OCI-LY7 (cell line): ENCODE measurements at regions not wholly inside any gene's neighbourhood (a gene's known extent, or its start where the extent isn't known, plus 50 kb on each side); places are given as distances from the start of the nearest gene placed in this dataset.

ENCODE experiments used
- BruUV-seq: library from RNA; stranded (reverse); fragments of 400-500 nt; replicated peaks from 2 replicates; lab custom pipeline; 2021; lab: Mats Ljungman, UMichigan
- CTCF ChIA-PET: fragments of 300-600 bp; sonication (Branson Sonifier 250); formaldehyde crosslinking; loops from one replicate; lab custom pipeline; 2022; ENCODE audit warnings: antibody characterized with exemption; ENCODE audit not compliant: unreplicated experiment; lab: Charles Lee
- POLR2A ChIA-PET: fragments of 300-600 bp; sonication (Branson Sonifier 250); formaldehyde crosslinking; loops from one replicate; lab custom pipeline; 2022; ENCODE audit warnings: antibody characterized with exemption; lab: Charles Lee
- DNase-seq: peaks from one replicate; pipeline ENCODE4 v3.0.0-alpha.2; 2015; ENCODE audit warnings: low spot score
- H2AFZ ChIP-seq: fragments of 200-600 bp; sonication (generic), shearing (Covaris generic); 2 replicates; pipeline ENCODE4 v1.6.1; 2014; ENCODE audit warnings: mild to moderate bottlenecking, antibody characterized with exemption, low read length, moderate library complexity
- H3K27ac ChIP-seq: fragments of 200-600 bp; sonication (generic); 2 replicates; pipeline ENCODE4 v1.5.1; 2014; ENCODE audit warnings: mixed run types, low read depth, mild to moderate bottlenecking, moderate library complexity, low read length, inconsistent platforms; ENCODE audit not compliant: poor library complexity, severe bottlenecking
- H3K36me3 ChIP-seq: fragments of 200-600 bp; sonication (generic); 2 replicates; pipeline ENCODE4 v1.6.1; 2014; ENCODE audit warnings: mild to moderate bottlenecking, antibody characterized with exemption, low read length, moderate library complexity, mixed read lengths; ENCODE audit not compliant: insufficient read depth
- H3K4me1 ChIP-seq: fragments of 200-600 bp; sonication (generic); 2 replicates; pipeline ENCODE4 v1.5.1; 2014; ENCODE audit warnings: mild to moderate bottlenecking, low read length; ENCODE audit not compliant: insufficient read depth, poor library complexity, severe bottlenecking
- H3K4me2 ChIP-seq: fragments of 200-600 bp; sonication (generic); 2 replicates; pipeline ENCODE4 v1.6.1; 2014; ENCODE audit warnings: mild to moderate bottlenecking, low read length
- H3K4me3 ChIP-seq: fragments of 200-600 bp; sonication (generic); 2 replicates; pipeline ENCODE4 v1.5.1; 2014; ENCODE audit warnings: mild to moderate bottlenecking, low read depth, low read length; ENCODE audit not compliant: poor library complexity, severe bottlenecking
- H3K79me2 ChIP-seq: fragments of 200-600 bp; sonication (generic); 2 replicates; pipeline ENCODE4 v1.6.1; 2016; ENCODE audit warnings: low read depth, mild to moderate bottlenecking, low read length, moderate library complexity, mixed read lengths; ENCODE audit not compliant: insufficient read depth
- H3K9me2 ChIP-seq: fragments of 200-600 bp; sonication (generic); 2 replicates; pipeline ENCODE4 v1.6.1; 2016; ENCODE audit warnings: mild to moderate bottlenecking, low read length, mixed read lengths; ENCODE audit not compliant: insufficient read depth
- H3K9me3 ChIP-seq: fragments of 200-600 bp; sonication (generic); 2 replicates; pipeline ENCODE4 v1.6.1; 2014; ENCODE audit warnings: mild to moderate bottlenecking, mixed run types, low read length, mixed read lengths
- H4K20me1 ChIP-seq: fragments of 200-600 bp; sonication (generic); 2 replicates; pipeline ENCODE4 v1.6.1; 2014; ENCODE audit warnings: mild to moderate bottlenecking, antibody characterized with exemption, low read length, moderate library complexity, mixed read lengths; ENCODE audit not compliant: insufficient read depth
- CTCF ChIP-seq: fragments of 200-600 bp; sonication (generic); conservative IDR thresholded peaks from 2 replicates; pipeline ENCODE4 v1.5.1; 2014; ENCODE audit warnings: mild to moderate bottlenecking, antibody characterized with exemption, low read length, moderate library complexity, mixed read lengths
- EZH2phosphoT487 ChIP-seq: fragments of 200-600 bp; sonication (generic); IDR thresholded peaks from 2 replicates; pipeline ENCODE4 v1.6.1; 2018; ENCODE audit warnings: low read depth, borderline replicate concordance, mild to moderate bottlenecking, mixed run types, antibody characterized with exemption, low read length, moderate library complexity, mixed read lengths
- intact Hi-C: fragments of 100-400 bp; cut with micrococcal nuclease; formaldehyde crosslinking; loops from one replicate; pipeline ENCODE4 v1.10.0; 2022; ENCODE audit not compliant: unreplicated experiment

DNA sequence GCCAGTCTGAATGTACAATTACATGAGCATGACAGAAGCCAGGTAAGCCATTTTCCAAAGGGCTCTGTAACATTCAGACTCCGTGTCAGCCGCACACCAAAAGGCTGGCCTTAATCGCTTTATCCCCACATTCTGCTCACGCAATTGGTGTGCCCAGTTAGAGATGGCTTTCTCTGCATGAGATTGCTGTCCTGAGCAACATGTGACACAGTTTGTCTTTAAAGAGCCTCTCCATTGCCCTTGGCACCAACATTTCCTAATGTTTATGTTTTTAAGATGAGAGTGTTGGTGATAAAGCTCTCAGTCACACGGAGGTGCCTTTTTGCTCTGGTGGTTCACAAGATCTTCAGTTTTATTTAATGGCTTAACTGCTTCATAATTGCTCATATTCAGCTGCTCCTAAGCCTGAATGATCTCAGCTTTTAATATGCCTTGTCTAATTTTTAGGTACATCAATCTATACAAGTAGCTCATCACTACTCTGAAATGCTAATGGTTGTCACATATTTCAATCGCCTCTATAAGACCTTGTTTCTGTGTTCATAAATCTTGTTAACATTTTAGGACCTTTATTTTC, 164.8 kb upstream of the ACVR2A start:
- Histone ChIP-seq H3K4me1 (no peaks in the 10 kb centered on the region), H3K4me3 (no peak overlapping the region), H3K36me3 (no peaks in the 10 kb centered on the region), H3K9me3 (no peaks in the 10 kb centered on the region), H4K20me1 (no peaks in the 10 kb centered on the region), H3K4me2 (no peak overlapping the region), H2AFZ (no peak overlapping the region), H3K27ac (no peak overlapping the region), H3K9me2 (no peaks in the 10 kb centered on the region), H3K79me2 (no peaks in the 10 kb centered on the region)
- POLR2A ChIA-PET: no interaction called here
- no peak for TF ChIP-seq CTCF
- no peak for TF ChIP-seq EZH2phosphoT487
- intact Hi-C loops: no loop called here
- CTCF ChIA-PET: no interaction called here
- BruUV-seq: no TSS peak
- no peak for DNase-seq

GRCh38 chr2:147679191-147679954, 165.5 kb upstream of the ACVR2A start:
- no peaks in the 10 kb centered on the region for H3K36me3 ChIP-seq
- no peak overlapping the region for H3K4me3 ChIP-seq
- no peak overlapping the region for H3K4me2 ChIP-seq
- POLR2A ChIA-PET: interaction anchor here (0.7 kb wide), 1 partner anchor 1242 kb away, joined by 3 read pairs; no protein-coding TSS in a partner anchor
- no peaks in the 10 kb centered on the region for H3K4me1 ChIP-seq
- H3K9me2 ChIP-seq: no peaks in the 10 kb centered on the region
- no peak overlapping the region for H2AFZ ChIP-seq
- no peak overlapping the region for H3K27ac ChIP-seq
- no peaks in the 10 kb centered on the region for H3K79me2 ChIP-seq
- TF ChIP-seq CTCF: no peak
- TF ChIP-seq EZH2phosphoT487: no peak
- intact Hi-C loops: no loop called here
- CTCF ChIA-PET: no interaction called here
- no peaks in the 10 kb centered on the region for H3K9me3 ChIP-seq
- no peak for DNase-seq
- BruUV-seq: no TSS peak
- H4K20me1 ChIP-seq: no peaks in the 10 kb centered on the region

GRCh38 chr2:147665105-147665504, 179.7 kb upstream of the ACVR2A start:
- POLR2A ChIA-PET: no interaction called here
- intact Hi-C loops: no loop called here

More at GRCh38 chr2:147665105-147665504, 179.7 kb upstream of the ACVR2A start:
- H3K9me2 ChIP-seq: no peaks in the 10 kb centered on the region
- no TSS peak for BruUV-seq
- CTCF ChIA-PET: no interaction called here
- no peak overlapping the region for H3K27ac ChIP-seq
- no peaks in the 10 kb centered on the region for H4K20me1 ChIP-seq
- TF ChIP-seq CTCF: no peak
- TF ChIP-seq EZH2phosphoT487: no peak
- no peaks in the 10 kb centered on the region for H3K9me3 ChIP-seq
- no peaks in the 10 kb centered on the region for H3K79me2 ChIP-seq
- no peak overlapping the region for H3K4me3 ChIP-seq
- no peaks in the 10 kb centered on the region for H3K36me3 ChIP-seq
- no peak overlapping the region for H3K4me2 ChIP-seq
- no peaks in the 10 kb centered on the region for H3K4me1 ChIP-seq
- DNase-seq: no peak
- no peak overlapping the region for H2AFZ ChIP-seq
